Suprapubic skin (tissue), 3 donors: ENCODE measurements at regions not wholly inside any gene's neighbourhood (a gene's known extent, or its start where the extent isn't known, plus 50 kb on each side); places are given as distances from the start of the nearest gene placed in this dataset.

ENCODE experiments used
- POLR2A ChIP-seq, 2 donors: fragments of 450-650 bp; IDR thresholded peaks; one replicate each; pipeline ENCODE4 v1.6.1; 2017; ENCODE audit warnings: antibody characterized with exemption in 2 of 2, mild to moderate bottlenecking in 2 of 2, moderate library complexity in 2 of 2
- TF ChIP-seq, protein P1 (sequence below), 2 donors: fragments of 200-600 bp in 1 of 2; fragments of 450-650 bp in 1 of 2; sonication (generic) in 1 of 2; IDR thresholded peaks; one replicate each; pipeline ENCODE4 v1.5.1; 2016 to 2019; ENCODE audit warnings: antibody characterized with exemption in 2 of 2, mild to moderate bottlenecking in 1 of 2, moderate library complexity in 1 of 2

DNA sequence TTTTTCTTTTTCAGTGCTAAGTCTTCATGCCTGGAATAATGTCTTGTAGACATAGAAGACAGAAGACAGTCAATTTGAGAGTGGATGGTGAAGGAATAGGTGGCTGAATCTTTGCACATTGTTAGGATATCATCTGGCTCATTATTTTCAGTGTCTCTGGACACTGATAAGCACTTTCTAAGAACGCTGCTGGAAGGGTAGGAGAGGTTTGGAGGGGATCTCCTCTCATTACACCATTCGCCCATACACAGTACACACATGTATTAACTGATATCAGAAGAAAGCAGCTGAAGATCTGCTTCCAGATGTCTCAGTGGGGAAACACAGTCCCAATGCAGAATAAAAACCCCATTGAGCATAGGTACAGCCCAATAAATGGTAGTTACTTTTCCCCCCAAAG, 461.1 kb upstream of the DCN start:
- TF ChIP-seq, protein P1, sequence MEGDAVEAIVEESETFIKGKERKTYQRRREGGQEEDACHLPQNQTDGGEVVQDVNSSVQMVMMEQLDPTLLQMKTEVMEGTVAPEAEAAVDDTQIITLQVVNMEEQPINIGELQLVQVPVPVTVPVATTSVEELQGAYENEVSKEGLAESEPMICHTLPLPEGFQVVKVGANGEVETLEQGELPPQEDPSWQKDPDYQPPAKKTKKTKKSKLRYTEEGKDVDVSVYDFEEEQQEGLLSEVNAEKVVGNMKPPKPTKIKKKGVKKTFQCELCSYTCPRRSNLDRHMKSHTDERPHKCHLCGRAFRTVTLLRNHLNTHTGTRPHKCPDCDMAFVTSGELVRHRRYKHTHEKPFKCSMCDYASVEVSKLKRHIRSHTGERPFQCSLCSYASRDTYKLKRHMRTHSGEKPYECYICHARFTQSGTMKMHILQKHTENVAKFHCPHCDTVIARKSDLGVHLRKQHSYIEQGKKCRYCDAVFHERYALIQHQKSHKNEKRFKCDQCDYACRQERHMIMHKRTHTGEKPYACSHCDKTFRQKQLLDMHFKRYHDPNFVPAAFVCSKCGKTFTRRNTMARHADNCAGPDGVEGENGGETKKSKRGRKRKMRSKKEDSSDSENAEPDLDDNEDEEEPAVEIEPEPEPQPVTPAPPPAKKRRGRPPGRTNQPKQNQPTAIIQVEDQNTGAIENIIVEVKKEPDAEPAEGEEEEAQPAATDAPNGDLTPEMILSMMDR (IDR thresholded peaks at IDR 0.05) = no peak
- no peak for TF ChIP-seq POLR2A (IDR thresholded peaks at IDR 0.05)
